OCI-LY1 (cell line): ENCODE measurements at regions not wholly inside any gene's neighbourhood (a gene's known extent, or its start where the extent isn't known, plus 50 kb on each side); places are given as distances from the start of the nearest gene placed in this dataset.

Experiments
- H2AFZ ChIP-seq: fragments of 200-600 bp; sonication (generic), shearing (Covaris generic); 2 replicates; pipeline ENCODE4 v1.6.0; 2014; ENCODE audit warnings: antibody characterized with exemption, mild to moderate bottlenecking, low read length
- H3F3A ChIP-seq: fragments of 200-600 bp; sonication (generic), shearing (Covaris generic); 2 replicates; pipeline ENCODE4 v1.6.0; 2014; ENCODE audit warnings: mild to moderate bottlenecking, antibody characterized with exemption, low read length, moderate library complexity; ENCODE audit not compliant: insufficient read depth
- H3K27ac ChIP-seq: fragments of 200-600 bp; sonication (generic); 2 replicates; pipeline ENCODE4 v1.5.1; 2014; ENCODE audit warnings: low read length, mixed run types, mild to moderate bottlenecking, low read depth; ENCODE audit not compliant: poor library complexity, severe bottlenecking
- H3K27me3 ChIP-seq: fragments of 200-600 bp; sonication (generic); 2 replicates; pipeline ENCODE4 v1.6.0; 2014; ENCODE audit warnings: antibody characterized with exemption, mild to moderate bottlenecking, low read length, moderate library complexity; ENCODE audit not compliant: insufficient read depth
- H3K36me3 ChIP-seq: fragments of 200-600 bp; sonication (generic); 2 replicates; pipeline ENCODE4 v1.6.1; 2014; ENCODE audit warnings: mild to moderate bottlenecking, antibody characterized with exemption, low read length, moderate library complexity, mixed read lengths; ENCODE audit not compliant: insufficient read depth
- H3K4me1 ChIP-seq: fragments of 200-600 bp; sonication (generic); 2 replicates; pipeline ENCODE4 v1.5.1; 2014; ENCODE audit warnings: mild to moderate bottlenecking, low read length, moderate library complexity; ENCODE audit not compliant: insufficient read depth, severe bottlenecking
- H3K4me2 ChIP-seq: fragments of 200-600 bp; sonication (generic), shearing (Covaris generic); 2 replicates; pipeline ENCODE4 v1.6.1; 2014; ENCODE audit warnings: low read length
- H3K4me3 ChIP-seq: fragments of 200-600 bp; sonication (generic); 2 replicates; pipeline ENCODE4 v1.5.1; 2014; ENCODE audit warnings: low read length, low read depth, mild to moderate bottlenecking, mixed read lengths; ENCODE audit not compliant: poor library complexity, severe bottlenecking
- H3K79me2 ChIP-seq: fragments of 200-600 bp; shearing (Covaris generic); 2 replicates; pipeline ENCODE4 v1.6.1; 2016; ENCODE audit warnings: mixed run types, low read length, mixed read lengths; ENCODE audit not compliant: insufficient read depth
- H3K9ac ChIP-seq: fragments of 200-600 bp; sonication (generic), shearing (Covaris generic); 2 replicates; pipeline ENCODE4 v1.6.1; 2014; ENCODE audit warnings: mild to moderate bottlenecking, low read length, mixed read lengths
- H3K9me2 ChIP-seq: fragments of 200-600 bp; sonication (generic), shearing (Covaris generic); 2 replicates; pipeline ENCODE4 v1.6.1; 2014; ENCODE audit warnings: low read depth, mild to moderate bottlenecking, low read length, mixed read lengths
- H3K9me3 ChIP-seq: fragments of 200-600 bp; shearing (Covaris generic); 2 replicates; pipeline ENCODE4 v1.6.1; 2014; ENCODE audit warnings: low read length, mixed read lengths
- H4K20me1 ChIP-seq: fragments of 200-600 bp; sonication (generic), shearing (Covaris generic); 2 replicates; pipeline ENCODE4 v1.6.0; 2016; ENCODE audit warnings: mild to moderate bottlenecking, low read length; ENCODE audit not compliant: insufficient read depth
- CTCF ChIP-seq: fragments of 200-600 bp; sonication (generic), shearing (Covaris generic); IDR thresholded peaks from 2 replicates; pipeline ENCODE4 v1.5.1; 2017; ENCODE audit warnings: mild to moderate bottlenecking, antibody characterized with exemption, low read length, moderate library complexity, mixed read lengths
- EZH2 ChIP-seq: fragments of 200-600 bp; sonication (generic), shearing (Covaris generic); IDR thresholded peaks from 2 replicates; pipeline ENCODE4 v1.8.0; 2017; ENCODE audit warnings: borderline replicate concordance, mixed run types, mild to moderate bottlenecking, antibody characterized with exemption, low read length, moderate library complexity, mixed read lengths

GRCh38 chr13:83167203-83167602, 715.1 kb downstream of the SLITRK1 start:
- H2AFZ ChIP-seq = no peak overlapping the region
- no peaks in the 10 kb centered on the region for H4K20me1 ChIP-seq
- no peaks in the 10 kb centered on the region for H3F3A ChIP-seq
- no peak overlapping the region for H3K4me2 ChIP-seq
- no peaks in the 10 kb centered on the region for H3K9me3 ChIP-seq
- H3K27me3 ChIP-seq = no peaks in the 10 kb centered on the region
- H3K4me1 ChIP-seq = no peaks in the 10 kb centered on the region
- no peaks in the 10 kb centered on the region for H3K9me2 ChIP-seq
- H3K9ac ChIP-seq = no peak overlapping the region
- H3K4me3 ChIP-seq = no peak overlapping the region
- H3K27ac ChIP-seq = no peak overlapping the region
- H3K79me2 ChIP-seq = no peaks in the 10 kb centered on the region
- TF ChIP-seq EZH2 (no peak), CTCF (no peak)
- no peaks in the 10 kb centered on the region for H3K36me3 ChIP-seq

GRCh38 chr13:83166550-83166949, 715.7 kb downstream of the SLITRK1 start:
- no peak overlapping the region for H3K9ac ChIP-seq
- H3F3A ChIP-seq = no peaks in the 10 kb centered on the region
- no peaks in the 10 kb centered on the region for H3K79me2 ChIP-seq
- no peak for TF ChIP-seq EZH2
- TF ChIP-seq CTCF = no peak
- no peak overlapping the region for H3K27ac ChIP-seq
- no peaks in the 10 kb centered on the region for H4K20me1 ChIP-seq
- H2AFZ ChIP-seq = no peak overlapping the region
- H3K27me3 ChIP-seq = no peaks in the 10 kb centered on the region
- H3K4me1 ChIP-seq = no peaks in the 10 kb centered on the region
- no peak overlapping the region for H3K4me3 ChIP-seq
- no peaks in the 10 kb centered on the region for H3K36me3 ChIP-seq
- H3K9me2 ChIP-seq = no peaks in the 10 kb centered on the region
- H3K9me3 ChIP-seq = no peaks in the 10 kb centered on the region
- no peak overlapping the region for H3K4me2 ChIP-seq

- H3K27me3 ChIP-seq = no peaks in the 10 kb centered on the region
- H3K4me1 ChIP-seq = no peaks in the 10 kb centered on the region
- no peak overlapping the region for H3K4me3 ChIP-seq
- H3K9me2 ChIP-seq = no peaks in the 10 kb centered on the region
- H3K36me3 ChIP-seq = no peaks in the 10 kb centered on the region
- H3K4me2 ChIP-seq = no peak overlapping the region
- H3K9me3 ChIP-seq = no peaks in the 10 kb centered on the region
- H2AFZ ChIP-seq = no peak overlapping the region
- no peak overlapping the region for H3K27ac ChIP-seq
- no peak overlapping the region for H3K9ac ChIP-seq
- H3K79me2 ChIP-seq = no peaks in the 10 kb centered on the region
- TF ChIP-seq EZH2 (no peak), CTCF (no peak)
- H4K20me1 ChIP-seq = no peaks in the 10 kb centered on the region
- no peaks in the 10 kb centered on the region for H3F3A ChIP-seq
Observed at GRCh38 chr13:83162493-83162892, 719.8 kb downstream of the SLITRK1 start.
